ENCODE measurements at regions not wholly inside any gene's neighbourhood (a gene's known extent, or its start where the extent isn't known, plus 50 kb on each side); places are given as distances from the start of the nearest gene placed in this dataset.

DNA sequence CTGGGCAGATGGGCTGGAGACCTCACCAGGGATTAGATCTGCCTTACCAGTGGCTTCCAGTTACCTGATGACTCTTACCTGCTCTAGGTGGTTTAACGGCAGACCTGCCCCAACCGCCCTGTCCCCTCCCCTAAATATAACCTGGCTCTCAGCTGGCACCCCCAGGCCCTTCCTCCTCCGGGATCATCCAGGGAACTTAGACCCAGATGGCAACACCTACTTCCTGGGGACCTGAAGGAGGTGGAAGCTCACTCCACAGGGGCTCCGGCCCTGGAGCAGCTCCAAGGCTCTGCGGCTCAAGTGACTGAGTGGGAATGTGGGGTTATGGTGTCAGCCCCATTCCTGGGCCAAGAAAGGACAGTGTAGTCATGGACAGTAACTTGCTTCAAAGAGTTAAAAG is 130.4 kb downstream of the OLFM1 start:
- TF ChIP-seq, protein P1, sequence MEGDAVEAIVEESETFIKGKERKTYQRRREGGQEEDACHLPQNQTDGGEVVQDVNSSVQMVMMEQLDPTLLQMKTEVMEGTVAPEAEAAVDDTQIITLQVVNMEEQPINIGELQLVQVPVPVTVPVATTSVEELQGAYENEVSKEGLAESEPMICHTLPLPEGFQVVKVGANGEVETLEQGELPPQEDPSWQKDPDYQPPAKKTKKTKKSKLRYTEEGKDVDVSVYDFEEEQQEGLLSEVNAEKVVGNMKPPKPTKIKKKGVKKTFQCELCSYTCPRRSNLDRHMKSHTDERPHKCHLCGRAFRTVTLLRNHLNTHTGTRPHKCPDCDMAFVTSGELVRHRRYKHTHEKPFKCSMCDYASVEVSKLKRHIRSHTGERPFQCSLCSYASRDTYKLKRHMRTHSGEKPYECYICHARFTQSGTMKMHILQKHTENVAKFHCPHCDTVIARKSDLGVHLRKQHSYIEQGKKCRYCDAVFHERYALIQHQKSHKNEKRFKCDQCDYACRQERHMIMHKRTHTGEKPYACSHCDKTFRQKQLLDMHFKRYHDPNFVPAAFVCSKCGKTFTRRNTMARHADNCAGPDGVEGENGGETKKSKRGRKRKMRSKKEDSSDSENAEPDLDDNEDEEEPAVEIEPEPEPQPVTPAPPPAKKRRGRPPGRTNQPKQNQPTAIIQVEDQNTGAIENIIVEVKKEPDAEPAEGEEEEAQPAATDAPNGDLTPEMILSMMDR (IDR thresholded peaks at IDR 0.05) = no peak
- no peak for TF ChIP-seq POLR2A (IDR thresholded peaks at IDR 0.05)
